HFF-Myc (cell line): ENCODE measurements at regions not wholly inside any gene's neighbourhood (a gene's known extent, or its start where the extent isn't known, plus 50 kb on each side); places are given as distances from the start of the nearest gene placed in this dataset.

Experiments used
- DNase-seq: peaks from one replicate; pipeline ENCODE4 v3.0.0-alpha.2; 2011; ENCODE audit warnings: low read depth; ENCODE audit errors: extremely low read depth
- H3K4me3 ChIP-seq: replicated peaks from 2 replicates; pipeline ENCODE4 v1.5.1; 2011; ENCODE audit warnings: low read depth, mild to moderate bottlenecking, control low read depth, low read length
- CTCF ChIP-seq: IDR thresholded peaks from 2 replicates; pipeline ENCODE4 v1.5.1; 2012; ENCODE audit warnings: mild to moderate bottlenecking, low read depth, low read length, control low read depth; ENCODE audit errors: missing control alignments

- TF ChIP-seq CTCF: no peak
- DNase-seq: no peak
- no peak overlapping the region for H3K4me3 ChIP-seq
Measured at GRCh38 chr15:25061808-25062550, 107.2 kb downstream of the SNRPN start.

DNA sequence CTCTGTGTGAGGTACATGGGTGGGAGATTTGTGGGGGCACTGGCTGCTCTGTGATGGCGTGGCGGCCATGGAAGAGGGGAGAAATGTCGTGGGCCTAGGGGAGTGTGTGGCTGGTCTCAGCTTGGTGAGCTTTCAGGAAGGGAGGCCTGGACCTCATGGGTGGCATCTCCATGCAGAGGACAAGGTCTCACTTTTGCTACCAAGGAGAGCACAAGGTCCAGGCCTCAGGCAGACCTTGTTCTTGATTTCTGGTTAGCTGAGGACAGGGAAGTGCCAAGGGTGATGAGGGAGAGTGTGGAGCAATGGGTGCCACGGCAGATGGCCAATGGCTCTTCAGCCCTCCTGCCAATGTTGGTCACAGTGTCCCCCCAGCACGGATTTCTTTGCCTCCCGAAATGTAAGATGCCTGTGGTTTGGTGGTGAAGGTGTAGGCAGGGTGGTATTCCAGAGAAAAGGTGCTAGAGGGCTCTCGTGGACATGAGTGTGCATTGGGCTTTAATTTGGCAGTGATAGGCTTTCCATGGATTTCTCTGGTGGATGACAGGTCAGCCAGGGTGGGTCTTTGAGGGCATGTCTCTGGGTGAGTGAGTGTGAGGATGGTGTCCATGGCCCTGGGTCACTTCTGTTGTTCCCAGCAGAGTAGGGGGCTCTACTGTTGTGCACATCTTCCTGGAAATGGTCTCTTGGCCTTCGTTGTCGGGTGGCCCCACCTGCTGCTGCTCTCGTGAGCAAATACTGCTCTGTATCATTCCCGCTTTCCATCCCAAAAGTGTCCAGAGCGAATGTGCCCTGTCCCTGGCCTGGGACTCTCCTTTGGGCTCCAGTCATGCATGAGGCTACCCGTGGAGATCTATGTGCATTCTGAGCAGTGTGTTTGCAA is 108.0 kb downstream of the SNRPN start:
- DNase-seq: no peak
- no peak overlapping the region for H3K4me3 ChIP-seq
- no peak for TF ChIP-seq CTCF

- DNase-seq: no peak
- TF ChIP-seq CTCF: no peak
- H3K4me3 ChIP-seq: no peak overlapping the region
Measured at GRCh38 chr15:25065286-25065685, 110.5 kb downstream of the SNRPN start.

DNA sequence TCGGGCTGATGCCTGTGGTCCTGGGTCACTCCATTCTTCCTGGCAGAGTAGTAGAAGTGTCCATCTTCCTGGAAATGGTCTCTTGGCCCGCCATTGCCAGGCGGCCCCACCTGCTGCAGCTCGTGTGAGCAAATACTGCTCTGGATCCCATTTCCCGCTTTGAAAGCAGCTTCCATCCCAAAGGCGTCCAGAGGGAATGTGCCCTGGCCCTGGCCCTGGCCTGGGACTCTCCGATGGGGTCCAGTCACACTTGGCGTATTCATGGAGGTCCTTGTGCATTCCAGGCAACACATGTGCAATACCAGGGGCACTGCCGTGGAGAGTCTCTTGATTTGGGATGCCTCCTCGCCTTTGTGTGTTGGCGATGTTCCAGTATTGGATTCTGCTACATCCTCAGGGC is 111.1 kb downstream of the SNRPN start:
- TF ChIP-seq CTCF: no peak
- DNase-seq: no peak
- no peak overlapping the region for H3K4me3 ChIP-seq

DNA sequence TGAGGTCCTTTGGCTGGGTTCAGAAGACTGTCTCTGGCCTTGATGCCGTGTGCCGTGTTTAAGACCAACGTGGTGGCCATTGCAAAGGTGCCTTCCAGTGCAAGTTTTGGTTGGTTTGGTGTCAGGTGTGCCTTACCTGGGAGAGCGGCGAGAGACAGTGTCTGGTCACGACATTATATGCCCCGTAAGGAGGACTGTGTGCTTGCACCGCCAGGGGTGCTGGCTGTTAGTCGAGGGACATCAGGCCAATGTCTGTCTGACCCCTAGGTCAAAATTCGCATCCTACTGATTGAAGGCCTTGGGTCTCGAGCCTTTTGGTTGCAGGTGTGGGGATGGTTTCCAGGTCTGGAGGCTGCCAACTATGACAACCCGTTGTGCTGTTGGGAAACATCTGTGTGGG is 111.9 kb downstream of the SNRPN start:
- no peak for TF ChIP-seq CTCF
- H3K4me3 ChIP-seq: no peak overlapping the region
- no peak for DNase-seq

DNA sequence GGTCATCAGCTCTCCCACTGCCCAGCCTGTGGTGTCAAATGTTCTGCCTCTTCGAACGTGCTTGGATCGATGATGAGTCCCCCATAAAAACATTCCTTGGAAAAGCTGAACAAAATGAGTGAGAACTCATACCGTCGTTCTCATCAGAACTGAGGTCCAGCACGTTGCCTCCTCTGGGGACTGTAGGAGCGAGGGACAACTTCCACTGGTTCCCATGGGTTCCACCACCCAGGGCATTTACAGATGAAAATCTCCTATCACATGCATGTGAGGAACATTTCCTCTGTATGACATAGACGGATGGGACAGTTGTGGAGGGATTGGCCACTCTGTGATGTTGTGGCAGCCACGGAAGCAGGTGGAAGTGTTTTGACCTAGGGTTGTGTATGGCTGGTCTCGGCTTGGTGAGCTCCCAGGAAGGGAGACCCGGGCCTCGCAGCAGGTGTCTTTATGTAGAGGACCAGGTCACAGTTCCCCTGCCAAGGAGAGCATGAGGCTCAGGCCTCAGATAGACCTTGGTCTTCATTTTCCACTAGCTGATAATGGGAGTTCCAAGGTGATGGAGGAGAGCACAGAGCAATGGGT is 113.0 kb downstream of the SNRPN start:
- DNase-seq: no peak
- no peak for TF ChIP-seq CTCF
- H3K4me3 ChIP-seq: no peak overlapping the region
